Heart left ventricle (tissue), 16 donors: ENCODE measurements at regions not wholly inside any gene's neighbourhood (a gene's known extent, or its start where the extent isn't known, plus 50 kb on each side); places are given as distances from the start of the nearest gene placed in this dataset.

Source experiments
- ATAC-seq, 4 donors: fragments of 200-7000 bp; cut with Tn5 transposase; one replicate each; pipeline ENCODE4 v1.9.1; 2020 to 2022; ENCODE audit warnings: moderate library complexity in 4 of 4, mild to moderate bottlenecking in 3 of 4, moderate number of reproducible peaks in 1 of 4
- DNase-seq, 5 donors: peaks; one replicate each; pipeline ENCODE4 v3.0.0-alpha.2; 2020
- H3K27ac ChIP-seq, 12 donors: fragments of 200-600 bp; sonication (generic) in 4 of 12; one replicate each; pipeline versions ENCODE4 v1.5.0 to v1.8.0; 2016 to 2022; ENCODE audit warnings: mild to moderate bottlenecking in 2 of 12
- H3K27me3 ChIP-seq, 9 donors: fragments of 200-600 bp; sonication (generic) in 2 of 9; one replicate each; pipeline versions ENCODE4 v1.5.1 to v1.8.0; 2016 to 2022; ENCODE audit warnings: mild to moderate bottlenecking in 3 of 9
- H3K36me3 ChIP-seq, 9 donors: fragments of 200-600 bp; sonication (generic) in 2 of 9; one replicate each; pipeline versions ENCODE4 v1.5.0 to v1.8.0; 2018 to 2022; ENCODE audit warnings: mild to moderate bottlenecking in 2 of 9
- H3K4me1 ChIP-seq, 12 donors: fragments of 200-600 bp; sonication (generic) in 4 of 12; one replicate each; pipeline versions ENCODE4 v1.5.0 to v1.8.0; 2016 to 2022; ENCODE audit warnings: mild to moderate bottlenecking in 3 of 12
- H3K4me3 ChIP-seq, 12 donors: fragments of 200-600 bp; sonication (generic) in 4 of 12; one replicate each; pipeline versions ENCODE4 v1.5.0 to v1.8.0; 2017 to 2022; ENCODE audit warnings: mild to moderate bottlenecking in 9 of 12, moderate library complexity in 4 of 12
- H3K9me3 ChIP-seq, 12 donors: fragments of 200-600 bp; sonication (generic) in 4 of 12; one replicate each; pipeline versions ENCODE4 v1.5.0 to v1.8.0; 2016 to 2022; ENCODE audit warnings: mild to moderate bottlenecking in 1 of 12
- POLR2A ChIP-seq, 2 donors: fragments of 450-650 bp; IDR thresholded peaks; one replicate each; pipeline ENCODE4 v1.6.1; 2017; ENCODE audit warnings: antibody characterized with exemption in 2 of 2, mild to moderate bottlenecking in 2 of 2, moderate library complexity in 2 of 2
- WGBS, 4 donors: extraction: QIAGEN DNeasy Blood & Tissue Kit in 2 of 4; methylation state at CpG; one replicate each; pipeline versions ENCODE4 v1.1.5 to v1.1.7; 2013 to 2018; 5-methylcytosine and 5-hydroxymethylcytosine counted together
- intact Hi-C, 10 donors: fragments of 100-400 bp; cut with DNase I; formaldehyde crosslinking; loops; one replicate each; pipeline versions ENCODE4 v1.11.1 to v1.14.2; 2022
- TF ChIP-seq, protein P1 (sequence below), 12 donors: fragments of 200-600 bp; sonication (generic) in 4 of 12; IDR thresholded peaks; one replicate each; pipeline versions ENCODE4 v1.5.0 to v1.8.0; 2018 to 2022; ENCODE audit warnings: antibody characterized with exemption in 12 of 12, mild to moderate bottlenecking in 5 of 12
- donor health status: ischemic (EF 13 %, LVEDD 7.1; RV severe dilation, severe dysfunction).
- donor health status: healthy with polysubstance abuse.
- donor health status: DM: no; HTN: yes; CAD: no.
- donor health status: DM: no; HTN: no; CAD: no.
- donor health status: ischemic (EF 25% LVEDD 6.9; RV normal size, moderate dysfunction).
- donor health status: ischemic (EF 25% LVEDD 5.7; RV mildly dilated, moderate dysfunction).
- donor health status: healthy.
- donor health status: DM: yes; HTN: yes; CAD: no.
- donor health status: ischemic (EF 35%, LVEDD 5.7; RV mildly dilated, moderate dysfunction).
- donor health status: nonischemic (EF 11% LVEDD 7.7; RV severe dilation, severe dysfunction).
- donor health status: DM: yes; HTN: yes; CAD: no.
- donor health status: PGD.
- donor health status: ischemic (EF 29% LVEDD 5.4; RV normal size, mild dysfunction).
- donor health status: nonischemic (EF 23%, LVEDD 6.1; RV moderate dilation, normal function).

DNA sequence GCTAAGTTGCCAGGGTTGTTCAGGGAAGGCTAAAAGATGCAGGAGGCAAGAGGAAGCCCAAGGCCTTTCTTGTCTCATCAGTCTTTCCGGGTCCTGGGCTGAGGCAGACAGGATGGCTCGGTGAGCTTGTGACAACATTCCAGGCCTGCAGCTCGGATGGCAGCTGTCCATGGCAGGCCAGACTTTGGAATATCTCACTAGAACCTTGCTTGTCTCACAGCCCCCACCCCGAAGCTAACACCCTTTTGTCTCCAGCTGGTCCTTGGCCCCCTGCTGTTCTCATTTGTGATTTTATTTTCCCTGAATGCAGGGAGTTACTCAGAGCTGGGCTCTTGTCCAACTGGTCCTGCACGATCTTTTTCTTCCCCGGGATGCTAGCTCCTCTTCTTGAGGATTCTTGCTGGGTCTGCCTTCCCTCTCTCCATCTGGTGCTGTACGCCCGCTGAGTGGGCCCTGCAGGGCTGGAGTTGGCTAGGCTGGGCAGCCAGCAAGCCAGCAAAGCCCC lies 477.2 kb upstream of the CAMK1G start:
- intact Hi-C loops = no loop called here
- Histone ChIP-seq H3K27me3 (no peaks in the 10 kb centered on the region), H3K36me3 (no peaks in the 10 kb centered on the region), H3K4me3 (no peak overlapping the region), H3K9me3 (no peaks in the 10 kb centered on the region), H3K4me1 (no peaks in the 10 kb centered on the region), H3K27ac (no peak overlapping the region)
- TF ChIP-seq POLR2A (IDR thresholded peaks at IDR 0.05) = no peak
- TF ChIP-seq, protein P1, sequence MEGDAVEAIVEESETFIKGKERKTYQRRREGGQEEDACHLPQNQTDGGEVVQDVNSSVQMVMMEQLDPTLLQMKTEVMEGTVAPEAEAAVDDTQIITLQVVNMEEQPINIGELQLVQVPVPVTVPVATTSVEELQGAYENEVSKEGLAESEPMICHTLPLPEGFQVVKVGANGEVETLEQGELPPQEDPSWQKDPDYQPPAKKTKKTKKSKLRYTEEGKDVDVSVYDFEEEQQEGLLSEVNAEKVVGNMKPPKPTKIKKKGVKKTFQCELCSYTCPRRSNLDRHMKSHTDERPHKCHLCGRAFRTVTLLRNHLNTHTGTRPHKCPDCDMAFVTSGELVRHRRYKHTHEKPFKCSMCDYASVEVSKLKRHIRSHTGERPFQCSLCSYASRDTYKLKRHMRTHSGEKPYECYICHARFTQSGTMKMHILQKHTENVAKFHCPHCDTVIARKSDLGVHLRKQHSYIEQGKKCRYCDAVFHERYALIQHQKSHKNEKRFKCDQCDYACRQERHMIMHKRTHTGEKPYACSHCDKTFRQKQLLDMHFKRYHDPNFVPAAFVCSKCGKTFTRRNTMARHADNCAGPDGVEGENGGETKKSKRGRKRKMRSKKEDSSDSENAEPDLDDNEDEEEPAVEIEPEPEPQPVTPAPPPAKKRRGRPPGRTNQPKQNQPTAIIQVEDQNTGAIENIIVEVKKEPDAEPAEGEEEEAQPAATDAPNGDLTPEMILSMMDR (IDR thresholded peaks at IDR 0.05) = no peak
- ATAC-seq (no peak), DNase-seq (peak in 1 of 5 donors; percentile 5)
- WGBS, 4 donors = 29 to 43% (median 37%) methylated on average over 8 of the region's 8 CpGs

DNA sequence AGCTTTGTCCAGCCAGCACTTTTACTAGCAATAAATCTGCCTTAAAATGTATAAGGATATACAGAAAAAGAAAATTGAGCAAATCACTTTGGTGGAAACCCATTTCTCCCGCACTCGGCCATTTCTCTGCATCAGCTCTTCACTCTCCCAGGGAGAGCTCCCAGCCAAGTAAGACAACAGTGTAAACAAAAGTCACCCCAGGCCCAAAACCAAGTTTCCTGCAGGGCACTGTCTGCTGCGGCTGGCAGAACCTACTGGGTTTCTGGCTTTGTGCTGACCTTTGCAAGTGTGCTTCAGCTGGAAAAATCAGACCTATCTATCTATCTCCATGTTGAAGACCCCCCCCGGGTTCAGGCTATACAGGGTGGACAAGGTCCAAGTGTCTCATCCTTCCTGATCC lies 476.7 kb upstream of the CAMK1G start:
- no peak for TF ChIP-seq POLR2A (IDR thresholded peaks at IDR 0.05)
- TF ChIP-seq, protein P1 (IDR thresholded peaks at IDR 0.05) = no peak
- no peaks in the 10 kb centered on the region for H3K36me3 ChIP-seq
- intact Hi-C loops = no loop called here
- H3K9me3 ChIP-seq = no peaks in the 10 kb centered on the region
- 88 to 94% (median 91%) methylated on average over 3 to 4 of the region's 4 CpGs for WGBS, 4 donors
- no peak overlapping the region for H3K4me3 ChIP-seq
- DNase-seq (no peak), ATAC-seq (no peak)
- no peak overlapping the region for H3K27ac ChIP-seq
- no peaks in the 10 kb centered on the region for H3K4me1 ChIP-seq
- no peaks in the 10 kb centered on the region for H3K27me3 ChIP-seq

DNA sequence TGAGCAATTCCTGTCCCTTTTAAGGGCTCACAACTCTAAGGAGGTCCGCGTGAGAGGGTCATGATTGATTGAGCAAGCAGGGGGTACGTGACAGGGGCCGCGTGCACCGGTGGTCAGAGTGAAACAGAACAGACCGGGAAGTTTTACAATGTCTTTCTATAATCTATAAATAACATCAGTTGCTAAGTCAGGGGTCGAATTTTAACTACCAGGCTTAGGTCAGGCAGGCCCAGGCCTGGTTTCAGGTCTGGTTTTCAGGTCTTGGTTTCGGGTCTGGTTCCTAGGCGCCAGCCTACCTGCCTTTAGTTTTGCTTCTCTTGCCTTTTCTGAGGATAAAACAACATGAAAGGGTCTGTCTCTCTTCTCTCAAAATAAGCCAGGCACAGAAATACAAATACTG lies 476.0 kb upstream of the CAMK1G start:
- TF ChIP-seq, protein P1 (IDR thresholded peaks at IDR 0.05) = no peak
- no peak for TF ChIP-seq POLR2A (IDR thresholded peaks at IDR 0.05)
- intact Hi-C loops = no loop called here
- no peak overlapping the region for H3K27ac ChIP-seq
- WGBS, 4 donors = 88 to 92% (median 91%) methylated on average over 10 of the region's 10 CpGs
- no peaks in the 10 kb centered on the region for H3K9me3 ChIP-seq
- no peak overlapping the region for H3K4me3 ChIP-seq
- H3K27me3 ChIP-seq = peaks cover 0 to 3% (median 0%) of the 10 kb centered on the region in 9 donors
- DNase-seq (no peak), ATAC-seq (no peak)
- no peaks in the 10 kb centered on the region for H3K36me3 ChIP-seq
- no peaks in the 10 kb centered on the region for H3K4me1 ChIP-seq

DNA sequence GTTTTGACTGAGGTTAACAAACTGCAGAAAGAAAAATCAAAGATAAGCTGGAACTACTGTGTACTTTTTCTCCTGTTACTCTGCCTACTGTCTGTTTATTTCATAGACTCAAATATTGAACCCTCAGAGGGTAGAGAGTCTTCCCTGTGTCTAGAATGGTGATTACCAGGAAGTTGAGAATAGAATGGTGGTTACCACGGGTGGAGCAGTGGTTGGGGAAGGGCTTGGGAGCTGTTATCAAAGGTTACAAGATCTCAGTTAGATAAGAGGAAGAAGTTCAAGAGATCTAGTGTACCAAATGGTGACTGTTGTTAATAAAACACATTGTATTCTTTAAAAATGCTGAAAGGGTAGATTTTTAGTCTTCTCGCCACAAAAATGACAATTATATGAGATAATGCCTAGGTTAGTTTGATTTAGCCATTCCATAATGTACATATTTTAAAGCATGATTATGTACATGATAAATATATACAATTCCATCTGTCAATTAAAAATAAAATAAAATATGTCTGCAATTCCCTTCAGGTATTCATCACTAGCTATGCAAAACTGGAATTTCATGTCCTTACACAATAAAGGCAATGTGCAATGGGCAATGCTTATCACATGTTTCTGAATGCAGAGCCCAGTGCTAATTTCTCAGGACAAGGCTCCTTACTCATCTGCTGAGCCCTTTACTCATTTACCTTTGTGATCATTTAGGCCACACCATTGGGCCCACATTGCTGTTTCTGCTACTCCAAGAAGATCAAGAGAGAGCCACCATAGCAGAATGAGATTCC lies 474.3 kb upstream of the CAMK1G start:
- WGBS, 4 donors = 74 to 86% (median 77%) methylated on average over 2 of the region's 2 CpGs

More for the DNA sequence above, 474.3 kb upstream of the CAMK1G start:
- ATAC-seq (no peak), DNase-seq (no peak)
- Histone ChIP-seq H3K36me3 (no peaks in the 10 kb centered on the region), H3K4me3 (no peak overlapping the region), H3K27ac (no peak overlapping the region), H3K9me3 (no peaks in the 10 kb centered on the region), H3K27me3 (peaks cover 0 to 3% (median 0%) of the 10 kb centered on the region in 9 donors), H3K4me1 (no peaks in the 10 kb centered on the region)
- TF ChIP-seq, protein P1 (IDR thresholded peaks at IDR 0.05) = no peak
- no peak for TF ChIP-seq POLR2A (IDR thresholded peaks at IDR 0.05)
- intact Hi-C loops = no loop called here
